ENCODE measurements at regions not wholly inside any gene's neighbourhood (a gene's known extent, or its start where the extent isn't known, plus 50 kb on each side); places are given as distances from the start of the nearest gene placed in this dataset.

GRCh38 chr15:98113327-98113726 lies 152.8 kb downstream of the ARRDC4 start:
- no peak for DNase-seq (ENCODE audit: extremely low read depth in 1 of 4, low spot score in 3 of 4)
- Histone ChIP-seq H2AFZ (ENCODE audit: low read depth, low read length) (no peak overlapping the region), H3K4me1 (replicated peaks in 1 of 2; ENCODE audit: control insufficient read depth in 2 of 2, insufficient read depth in 2 of 2, low read length in 2 of 2) (no peaks in the 10 kb centered on the region), H3K4me2 (ENCODE audit: insufficient read depth, low read length) (no peak overlapping the region), H3K4me3 (no peak overlapping the region), H3K27ac (ENCODE audit: extremely low read depth, low read depth, low read length) (no peak overlapping the region), H4K20me1 (replicated peaks; ENCODE audit: control insufficient read depth, insufficient read depth, low read length) (no peaks in the 10 kb centered on the region), H3K9ac (ENCODE audit: insufficient read depth in 1 of 2, low read depth in 2 of 2, low read length in 2 of 2) (no peak overlapping the region), H3K27me3 (ENCODE audit: control insufficient read depth in 2 of 2, insufficient read depth in 2 of 2, low read length in 2 of 2) (no peaks in the 10 kb centered on the region; a peak in 1 of 5 replicates), H3K9me3 (replicated peaks; ENCODE audit: control insufficient read depth, insufficient read depth, low read depth, low read length) (no peaks in the 10 kb centered on the region), H3K79me2 (ENCODE audit: control insufficient read depth, insufficient read depth, low read length) (no peaks in the 10 kb centered on the region), H3K9me1 (ENCODE audit: control insufficient read depth, insufficient read depth, low read length) (no peaks in the 10 kb centered on the region), H3K36me3 (ENCODE audit: control insufficient read depth, insufficient read depth, low read length) (no peaks in the 10 kb centered on the region)
- WGBS (ENCODE audit: insufficient coverage, low coverage, missing lambda C conversion rate) = 0% methylated on average over 5 of the region's 5 CpGs
- no peak for ATAC-seq
- BruUV-seq (replicated peaks) = no TSS peak
- POLR2A ChIA-PET = no interaction called here
- no peak for FAIRE-seq
- CTCF ChIA-PET (ENCODE audit: low intra/inter-chr PET ratio) = no interaction called here
- intact Hi-C loops (cut with micrococcal nuclease) (no loop called here), in situ Hi-C loops (cut with MboI) (no loop called here)
- no peak for TF ChIP-seq TCFL5 (CRISPR knock-in tag; conservative IDR thresholded peaks at IDR 0.05)
- no peak for TF ChIP-seq PHB (CRISPR knock-in tag; IDR thresholded peaks at IDR 0.05)
- TF ChIP-seq KLF13 (tag; IDR thresholded peaks at IDR 0.05; ENCODE audit: borderline replicate concordance, low read depth) = no peak
- no peak for TF ChIP-seq CXXC5 (CRISPR knock-in tag; IDR thresholded peaks at IDR 0.05)
- TF ChIP-seq SMARCA5 (IDR thresholded peaks at IDR 0.05) = no peak
- no peak for TF ChIP-seq ZNF282 (CRISPR knock-in tag; IDR thresholded peaks at IDR 0.05)
- no peak for TF ChIP-seq CBFA2T3 (IDR thresholded peaks at IDR 0.05)
- TF ChIP-seq RERE (CRISPR knock-in tag; IDR thresholded peaks at IDR 0.05; ENCODE audit: borderline replicate concordance) = no peak
- TF ChIP-seq DDX20 (tag; IDR thresholded peaks at IDR 0.05; ENCODE audit: low read depth) = no peak
- TF ChIP-seq ELK1 (CRISPR knock-in tag; IDR thresholded peaks at IDR 0.05) = no peak
- TF ChIP-seq RBM25 (IDR thresholded peaks at IDR 0.05; ENCODE audit: low read depth, low read length, severe bottlenecking) = no peak
- no peak for TF ChIP-seq CGGBP1 (CRISPR knock-in tag; IDR thresholded peaks at IDR 0.05)
- no peak for TF ChIP-seq SREBF1 (IDR thresholded peaks at IDR 0.05; ENCODE audit: borderline replicate concordance, low read depth, low read length)
